Suprapubic skin (tissue), 4 donors: ENCODE measurements at regions not wholly inside any gene's neighbourhood (a gene's known extent, or its start where the extent isn't known, plus 50 kb on each side); places are given as distances from the start of the nearest gene placed in this dataset.

Experiments used
- CTCF ChIP-seq, 2 donors: fragments of 200-600 bp in 1 of 2; fragments of 450-650 bp in 1 of 2; sonication (generic) in 1 of 2; IDR thresholded peaks; one replicate each; pipeline ENCODE4 v1.5.1; 2016 to 2019; ENCODE audit warnings: antibody characterized with exemption in 2 of 2, mild to moderate bottlenecking in 1 of 2, moderate library complexity in 1 of 2
- POLR2A ChIP-seq, 2 donors: fragments of 450-650 bp; IDR thresholded peaks; one replicate each; pipeline ENCODE4 v1.6.1; 2017; ENCODE audit warnings: antibody characterized with exemption in 2 of 2, mild to moderate bottlenecking in 2 of 2, moderate library complexity in 2 of 2
- POLR2AphosphoS5 ChIP-seq, 3 donors: sonication (generic); formaldehyde crosslinking; IDR thresholded peaks; one replicate each; pipeline ENCODE4 v1.6.1; 2017; ENCODE audit warnings: antibody characterized with exemption in 3 of 3

GRCh38 chr11:70914496-70914895 is 337.9 kb downstream of the SHANK2 start:
- no peak for TF ChIP-seq CTCF (IDR thresholded peaks at IDR 0.05)
- TF ChIP-seq POLR2A (IDR thresholded peaks at IDR 0.05): no peak
- no peak for TF ChIP-seq POLR2AphosphoS5 (IDR thresholded peaks at IDR 0.05)
